Liver (tissue), 8 donors: ENCODE measurements at regions not wholly inside any gene's neighbourhood (a gene's known extent, or its start where the extent isn't known, plus 50 kb on each side); places are given as distances from the start of the nearest gene placed in this dataset.

ENCODE experiments used
- DNase-seq: peaks from one replicate; pipeline ENCODE4 v3.0.0-alpha.2; 2017; ENCODE audit warnings: low spot score
- H3K27ac ChIP-seq, 2 donors: one replicate each; pipeline ENCODE4 v1.7.0; 2013; ENCODE audit warnings: inconsistent platforms in 2 of 2, low read length in 2 of 2, control low read depth in 1 of 2, low read depth in 1 of 2, mild to moderate bottlenecking in 1 of 2
- H3K27me3 ChIP-seq, 4 donors: one replicate each; pipeline versions ENCODE4 v1.6.1 to v1.7.0; 2013; ENCODE audit warnings: low read length in 3 of 4, inconsistent platforms in 1 of 4, mild to moderate bottlenecking in 1 of 4, moderate library complexity in 1 of 4; ENCODE audit not compliant: control insufficient read depth in 4 of 4, insufficient read depth in 4 of 4
- H3K36me3 ChIP-seq, 4 donors: one replicate each; pipeline versions ENCODE4 v1.6.1 to v1.7.0; 2013; ENCODE audit warnings: low read length in 3 of 4, mild to moderate bottlenecking in 3 of 4, low read depth in 1 of 4, moderate library complexity in 1 of 4; ENCODE audit not compliant: control insufficient read depth in 4 of 4, insufficient read depth in 3 of 4
- H3K4me1 ChIP-seq, 4 donors: one replicate each; pipeline versions ENCODE4 v1.6.1 to v1.7.0; 2013; ENCODE audit warnings: low read length in 3 of 4, mild to moderate bottlenecking in 3 of 4, moderate library complexity in 1 of 4; ENCODE audit not compliant: control insufficient read depth in 4 of 4, insufficient read depth in 4 of 4
- H3K4me3 ChIP-seq, 3 donors: one replicate each; pipeline versions ENCODE4 v1.6.1 to v1.7.0; 2013; ENCODE audit warnings: low read length in 3 of 3, control low read depth in 1 of 3, low read depth in 1 of 3, mild to moderate bottlenecking in 1 of 3
- H3K9ac ChIP-seq, 2 donors: one replicate each; pipeline ENCODE4 v1.7.0; 2013; ENCODE audit warnings: low read length in 2 of 2, mild to moderate bottlenecking in 2 of 2, moderate library complexity in 2 of 2, control low read depth in 1 of 2, low read depth in 1 of 2
- H3K9me3 ChIP-seq, 4 donors: one replicate each; pipeline versions ENCODE4 v1.6.1 to v1.7.0; 2013; ENCODE audit warnings: low read length in 3 of 4; ENCODE audit not compliant: control insufficient read depth in 4 of 4
- FOXA1 ChIP-seq: IDR thresholded peaks from 2 replicates; pipeline ENCODE4 v1.6.1; 2016; ENCODE audit warnings: antibody characterized with exemption
- HNF4G ChIP-seq: IDR thresholded peaks from 2 replicates; pipeline ENCODE4 v1.6.1; 2016; ENCODE audit warnings: antibody characterized with exemption
- WGBS: extraction: QIAGEN DNeasy Blood & Tissue Kit; methylation state at CpG from one replicate; pipeline ENCODE4 v1.1.7; 2013; 5-methylcytosine and 5-hydroxymethylcytosine counted together
- TF ChIP-seq, protein P1 (sequence below): IDR thresholded peaks from 2 replicates; pipeline ENCODE4 v1.6.1; 2016; ENCODE audit warnings: antibody characterized with exemption
- TF ChIP-seq, protein P2 (sequence below): fragments of 150-350 bp; IDR thresholded peaks from 2 replicates; pipeline ENCODE4 v1.5.1; 2017; ENCODE audit warnings: improper control_type of control experiment, low read depth, low read length; ENCODE audit not compliant: missing input control
- TF ChIP-seq, protein P3 (sequence below): IDR thresholded peaks from 2 replicates; pipeline ENCODE4 v1.6.1; 2016; ENCODE audit warnings: antibody characterized with exemption, mild to moderate bottlenecking
- donor health status: healthy.
- donor health status: healthy.
- donor health status: healthy.
- donor health status: healthy.
- donor health status: healthy.

DNA sequence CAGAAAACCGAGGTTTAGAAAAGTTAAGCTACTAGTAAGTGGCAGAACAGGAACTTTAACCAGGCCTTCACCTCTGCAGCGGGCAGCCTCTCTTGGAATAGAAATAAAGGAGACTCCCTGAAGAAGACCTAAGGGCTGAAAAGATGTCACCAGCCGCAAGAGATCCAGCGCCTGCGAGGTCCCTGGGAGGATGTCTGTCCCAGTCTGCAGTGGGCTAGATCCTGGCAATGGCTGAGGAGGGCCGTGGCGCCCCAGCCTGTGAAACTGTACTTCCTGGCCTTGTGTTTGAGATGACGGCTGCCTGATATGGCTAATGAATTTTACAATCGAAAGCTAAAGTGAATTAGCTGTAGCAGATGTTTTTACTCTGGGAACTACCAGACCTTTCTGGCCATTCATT lies 300.6 kb upstream of the SALL3 start (continued):
- TF ChIP-seq, protein P1, sequence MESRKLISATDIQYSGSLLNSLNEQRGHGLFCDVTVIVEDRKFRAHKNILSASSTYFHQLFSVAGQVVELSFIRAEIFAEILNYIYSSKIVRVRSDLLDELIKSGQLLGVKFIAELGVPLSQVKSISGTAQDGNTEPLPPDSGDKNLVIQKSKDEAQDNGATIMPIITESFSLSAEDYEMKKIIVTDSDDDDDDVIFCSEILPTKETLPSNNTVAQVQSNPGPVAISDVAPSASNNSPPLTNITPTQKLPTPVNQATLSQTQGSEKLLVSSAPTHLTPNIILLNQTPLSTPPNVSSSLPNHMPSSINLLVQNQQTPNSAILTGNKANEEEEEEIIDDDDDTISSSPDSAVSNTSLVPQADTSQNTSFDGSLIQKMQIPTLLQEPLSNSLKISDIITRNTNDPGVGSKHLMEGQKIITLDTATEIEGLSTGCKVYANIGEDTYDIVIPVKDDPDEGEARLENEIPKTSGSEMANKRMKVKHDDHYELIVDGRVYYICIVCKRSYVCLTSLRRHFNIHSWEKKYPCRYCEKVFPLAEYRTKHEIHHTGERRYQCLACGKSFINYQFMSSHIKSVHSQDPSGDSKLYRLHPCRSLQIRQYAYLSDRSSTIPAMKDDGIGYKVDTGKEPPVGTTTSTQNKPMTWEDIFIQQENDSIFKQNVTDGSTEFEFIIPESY = no peak

DNA sequence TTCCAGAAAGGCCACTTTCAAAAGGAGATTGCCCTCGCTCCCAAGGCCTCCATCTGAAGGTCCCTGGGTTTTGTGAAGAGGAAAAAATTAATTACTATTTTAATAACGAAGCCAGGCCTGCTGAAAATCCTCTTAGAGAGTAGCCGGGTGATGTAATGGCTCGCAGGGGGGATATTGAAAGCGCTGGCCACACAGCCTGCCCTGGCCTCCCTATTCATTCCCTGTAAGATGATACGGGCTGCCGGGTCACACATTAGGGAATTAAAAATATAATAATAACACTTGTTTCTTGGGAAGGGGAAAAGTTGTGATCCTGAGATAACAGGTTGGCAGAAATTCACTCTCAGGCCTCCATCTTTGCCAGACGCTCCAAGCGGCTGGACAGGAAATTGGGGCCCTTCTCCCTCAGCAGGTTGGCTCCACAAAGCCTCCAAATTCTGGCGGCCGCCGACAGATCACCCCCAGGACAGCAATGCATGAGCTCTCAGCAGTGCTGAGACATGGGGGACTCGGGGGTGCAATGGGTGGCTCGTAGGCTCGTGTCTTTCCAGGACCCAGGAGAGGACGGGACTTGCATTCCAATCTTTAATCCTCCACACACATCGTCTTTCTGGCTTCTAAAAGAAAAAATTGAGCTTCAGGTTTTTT lies 299.9 kb upstream of the SALL3 start:
- WGBS = 81% methylated on average over 17 of the region's 17 CpGs
- H3K4me1 ChIP-seq = no peaks in the 10 kb centered on the region

DNA sequence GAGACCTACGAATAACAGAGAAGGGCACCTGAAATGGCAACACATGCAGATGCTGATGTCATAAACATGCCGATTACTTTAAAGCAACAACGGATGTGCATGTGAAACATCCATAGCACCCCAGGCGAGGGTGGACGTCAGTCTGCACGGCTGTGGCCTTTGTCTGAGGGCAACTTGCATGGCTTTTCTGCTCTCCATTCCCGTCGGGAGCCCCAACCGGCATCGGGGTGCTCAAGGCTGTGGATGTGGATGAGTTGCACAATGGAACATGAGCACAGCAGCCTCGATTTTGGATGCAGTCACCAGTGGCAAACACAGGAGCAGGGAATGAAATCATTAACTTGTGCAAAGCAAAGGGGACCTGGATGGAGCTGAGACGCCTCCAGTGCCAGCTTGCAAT lies 298.2 kb upstream of the SALL3 start:
- no peak overlapping the region for H3K27ac ChIP-seq
- TF ChIP-seq, protein P2, sequence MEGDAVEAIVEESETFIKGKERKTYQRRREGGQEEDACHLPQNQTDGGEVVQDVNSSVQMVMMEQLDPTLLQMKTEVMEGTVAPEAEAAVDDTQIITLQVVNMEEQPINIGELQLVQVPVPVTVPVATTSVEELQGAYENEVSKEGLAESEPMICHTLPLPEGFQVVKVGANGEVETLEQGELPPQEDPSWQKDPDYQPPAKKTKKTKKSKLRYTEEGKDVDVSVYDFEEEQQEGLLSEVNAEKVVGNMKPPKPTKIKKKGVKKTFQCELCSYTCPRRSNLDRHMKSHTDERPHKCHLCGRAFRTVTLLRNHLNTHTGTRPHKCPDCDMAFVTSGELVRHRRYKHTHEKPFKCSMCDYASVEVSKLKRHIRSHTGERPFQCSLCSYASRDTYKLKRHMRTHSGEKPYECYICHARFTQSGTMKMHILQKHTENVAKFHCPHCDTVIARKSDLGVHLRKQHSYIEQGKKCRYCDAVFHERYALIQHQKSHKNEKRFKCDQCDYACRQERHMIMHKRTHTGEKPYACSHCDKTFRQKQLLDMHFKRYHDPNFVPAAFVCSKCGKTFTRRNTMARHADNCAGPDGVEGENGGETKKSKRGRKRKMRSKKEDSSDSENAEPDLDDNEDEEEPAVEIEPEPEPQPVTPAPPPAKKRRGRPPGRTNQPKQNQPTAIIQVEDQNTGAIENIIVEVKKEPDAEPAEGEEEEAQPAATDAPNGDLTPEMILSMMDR = no peak
- TF ChIP-seq, protein P1 = no peak
- no peak overlapping the region for H3K9ac ChIP-seq
- H3K27me3 ChIP-seq = peaks cover 0 to 2% (median 0%) of the 10 kb centered on the region in 4 donors
- no peak for DNase-seq
- WGBS = 79% methylated on average over 12 of the region's 12 CpGs
- H3K4me3 ChIP-seq = no peak overlapping the region
- H3K4me1 ChIP-seq = no peaks in the 10 kb centered on the region
- H3K36me3 ChIP-seq = no peaks in the 10 kb centered on the region
- H3K9me3 ChIP-seq = no peaks in the 10 kb centered on the region

More for the DNA sequence above, 299.9 kb upstream of the SALL3 start:
- H3K27me3 ChIP-seq = peaks cover 0 to 2% (median 0%) of the 10 kb centered on the region in 4 donors
- H3K36me3 ChIP-seq = no peaks in the 10 kb centered on the region
- H3K9ac ChIP-seq = no peak overlapping the region
- H3K9me3 ChIP-seq = no peaks in the 10 kb centered on the region
- H3K4me3 ChIP-seq = no peak overlapping the region
- H3K27ac ChIP-seq = no peak overlapping the region
- no peak for TF ChIP-seq FOXA1
- TF ChIP-seq HNF4G = no peak
- TF ChIP-seq, protein P1 = no peak
- TF ChIP-seq, protein P3, sequence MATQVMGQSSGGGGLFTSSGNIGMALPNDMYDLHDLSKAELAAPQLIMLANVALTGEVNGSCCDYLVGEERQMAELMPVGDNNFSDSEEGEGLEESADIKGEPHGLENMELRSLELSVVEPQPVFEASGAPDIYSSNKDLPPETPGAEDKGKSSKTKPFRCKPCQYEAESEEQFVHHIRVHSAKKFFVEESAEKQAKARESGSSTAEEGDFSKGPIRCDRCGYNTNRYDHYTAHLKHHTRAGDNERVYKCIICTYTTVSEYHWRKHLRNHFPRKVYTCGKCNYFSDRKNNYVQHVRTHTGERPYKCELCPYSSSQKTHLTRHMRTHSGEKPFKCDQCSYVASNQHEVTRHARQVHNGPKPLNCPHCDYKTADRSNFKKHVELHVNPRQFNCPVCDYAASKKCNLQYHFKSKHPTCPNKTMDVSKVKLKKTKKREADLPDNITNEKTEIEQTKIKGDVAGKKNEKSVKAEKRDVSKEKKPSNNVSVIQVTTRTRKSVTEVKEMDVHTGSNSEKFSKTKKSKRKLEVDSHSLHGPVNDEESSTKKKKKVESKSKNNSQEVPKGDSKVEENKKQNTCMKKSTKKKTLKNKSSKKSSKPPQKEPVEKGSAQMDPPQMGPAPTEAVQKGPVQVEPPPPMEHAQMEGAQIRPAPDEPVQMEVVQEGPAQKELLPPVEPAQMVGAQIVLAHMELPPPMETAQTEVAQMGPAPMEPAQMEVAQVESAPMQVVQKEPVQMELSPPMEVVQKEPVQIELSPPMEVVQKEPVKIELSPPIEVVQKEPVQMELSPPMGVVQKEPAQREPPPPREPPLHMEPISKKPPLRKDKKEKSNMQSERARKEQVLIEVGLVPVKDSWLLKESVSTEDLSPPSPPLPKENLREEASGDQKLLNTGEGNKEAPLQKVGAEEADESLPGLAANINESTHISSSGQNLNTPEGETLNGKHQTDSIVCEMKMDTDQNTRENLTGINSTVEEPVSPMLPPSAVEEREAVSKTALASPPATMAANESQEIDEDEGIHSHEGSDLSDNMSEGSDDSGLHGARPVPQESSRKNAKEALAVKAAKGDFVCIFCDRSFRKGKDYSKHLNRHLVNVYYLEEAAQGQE = no peak
- DNase-seq = no peak
